A673 (cell line): ENCODE measurements at regions not wholly inside any gene's neighbourhood (a gene's known extent, or its start where the extent isn't known, plus 50 kb on each side); places are given as distances from the start of the nearest gene placed in this dataset.

Experiments
- BruUV-seq: library from RNA; stranded (reverse); fragments of 400-500 nt; replicated peaks from 2 replicates; lab custom pipeline; 2021; lab: Mats Ljungman, UMichigan
- CTCF ChIA-PET: fragments of 300-600 bp; sonication (Branson Sonifier 250); formaldehyde crosslinking; loops from one replicate; lab custom pipeline; 2022; ENCODE audit warnings: antibody characterized with exemption; lab: Charles Lee
- POLR2A ChIA-PET: fragments of 300-600 bp; sonication (Branson Sonifier 250); formaldehyde crosslinking; loops from one replicate; lab custom pipeline; 2022; ENCODE audit warnings: antibody characterized with exemption; ENCODE audit not compliant: low non-redundant PET; lab: Charles Lee
- DNase-seq: peaks from one replicate; pipeline ENCODE4 v3.0.0-alpha.2; 2015; ENCODE audit warnings: low spot score
- H3K27ac ChIP-seq: fragments of 200-600 bp; sonication (generic); 2 replicates; pipeline ENCODE4 v1.5.1; 2016; ENCODE audit warnings: mixed run types, low read depth, mild to moderate bottlenecking, mixed read lengths, antibody characterized with exemption, low read length; ENCODE audit not compliant: poor library complexity, severe bottlenecking
- H3K27me3 ChIP-seq: fragments of 200-600 bp; sonication (generic); replicated peaks from 2 replicates; pipeline ENCODE4 v1.6.1; 2017; ENCODE audit warnings: mixed run types, low read depth, mild to moderate bottlenecking, mixed read lengths, antibody characterized with exemption, low read length; ENCODE audit not compliant: insufficient read depth, poor library complexity
- H3K36me3 ChIP-seq: fragments of 200-600 bp; sonication (generic); 2 replicates; pipeline ENCODE4 v1.6.1; 2016; ENCODE audit warnings: mixed run types, mild to moderate bottlenecking, mixed read lengths, antibody characterized with exemption, low read length; ENCODE audit not compliant: insufficient read depth, poor library complexity, severe bottlenecking
- H3K4me1 ChIP-seq: fragments of 200-600 bp; sonication (generic); 2 replicates; pipeline ENCODE4 v1.6.1; 2017; ENCODE audit warnings: mixed run types, mild to moderate bottlenecking, mixed read lengths, antibody characterized with exemption, low read length; ENCODE audit not compliant: insufficient read depth, poor library complexity, severe bottlenecking
- H3K4me3 ChIP-seq: fragments of 200-600 bp; sonication (generic); 2 replicates; pipeline ENCODE4 v1.5.1; 2016; ENCODE audit warnings: low read depth, mixed run types, mild to moderate bottlenecking, mixed read lengths, low read length; ENCODE audit not compliant: poor library complexity, severe bottlenecking
- H3K9me3 ChIP-seq: fragments of 200-600 bp; sonication (generic); 2 replicates; pipeline ENCODE4 v1.6.1; 2016; ENCODE audit warnings: mixed run types, low read depth, mild to moderate bottlenecking, mixed read lengths, antibody characterized with exemption, low read length; ENCODE audit not compliant: poor library complexity, severe bottlenecking
- CTCF ChIP-seq: fragments of 300-800, 200-600 bp; sonication (generic); conservative IDR thresholded peaks from 2 replicates; pipeline ENCODE4 v1.5.1; 2017; ENCODE audit warnings: low read depth, mild to moderate bottlenecking, antibody characterized with exemption, low read length, moderate library complexity, mixed read lengths
- EZH2 ChIP-seq: fragments of 200-600 bp; sonication (generic); IDR thresholded peaks from 2 replicates; pipeline ENCODE4 v1.6.1; 2017; ENCODE audit warnings: borderline replicate concordance, low read depth, mild to moderate bottlenecking, mixed read lengths, antibody characterized with exemption, low read length; ENCODE audit not compliant: poor library complexity, severe bottlenecking
- intact Hi-C: fragments of 100-400 bp; cut with micrococcal nuclease; formaldehyde crosslinking; loops from one replicate; pipeline ENCODE4 v1.10.0; 2022; ENCODE audit not compliant: unreplicated experiment

GRCh38 chr4:14333616-14334015 lies 668.7 kb upstream of the CPEB2 start:
- CTCF ChIA-PET = no interaction called here
- Histone ChIP-seq H3K9me3 (no peaks in the 10 kb centered on the region), H3K4me1 (peaks cover 40% of the 10 kb centered on the region), H3K4me3 (no peak overlapping the region), H3K27me3 (no peaks in the 10 kb centered on the region), H3K36me3 (no peaks in the 10 kb centered on the region), H3K27ac (no peak overlapping the region)
- POLR2A ChIA-PET = no interaction called here
- TF ChIP-seq CTCF = no peak
- no peak for TF ChIP-seq EZH2
- no peak for DNase-seq
- intact Hi-C loops = no loop called here
- BruUV-seq = no TSS peak

GRCh38 chr4:14334166-14334565 lies 668.1 kb upstream of the CPEB2 start:
- Histone ChIP-seq H3K36me3 (no peaks in the 10 kb centered on the region), H3K4me1 (peaks cover 46% of the 10 kb centered on the region), H3K9me3 (no peaks in the 10 kb centered on the region), H3K4me3 (no peak overlapping the region), H3K27me3 (no peaks in the 10 kb centered on the region), H3K27ac (no peak overlapping the region)
- CTCF ChIA-PET = no interaction called here
- TF ChIP-seq EZH2 (no peak), CTCF (no peak)
- BruUV-seq = no TSS peak
- intact Hi-C loops = no loop called here
- POLR2A ChIA-PET = no interaction called here
- no peak for DNase-seq

- BruUV-seq = no TSS peak
- Histone ChIP-seq H3K27ac (peak overlapping the region; percentile 57), H3K36me3 (no peaks in the 10 kb centered on the region), H3K4me3 (no peak overlapping the region), H3K9me3 (no peaks in the 10 kb centered on the region), H3K4me1 (peaks cover 58% of the 10 kb centered on the region), H3K27me3 (no peaks in the 10 kb centered on the region)
- DNase-seq = no peak
- CTCF ChIA-PET = no interaction called here
- POLR2A ChIA-PET = no interaction called here
- intact Hi-C loops = no loop called here
- no peak for TF ChIP-seq CTCF
- TF ChIP-seq EZH2 = no peak
Measured at GRCh38 chr4:14335872-14336271, 666.4 kb upstream of the CPEB2 start.
